HepG2 (cell line): ENCODE measurements at regions not wholly inside any gene's neighbourhood (a gene's known extent, or its start where the extent isn't known, plus 50 kb on each side); places are given as distances from the start of the nearest gene placed in this dataset.
A peak's percentile ranks its signal among the peaks of the same experiment; 100 is the strongest.
"Not testable (repeated sequence)": the region's sequence is repeated elsewhere in the genome, so short reads cannot be mapped to it uniquely, and the experiment has no call there.

ENCODE experiments used
- ATAC-seq: fragments of 200-7000 bp; cut with Tn5 transposase; 3 replicates; pipeline ENCODE4 v1.9.1; 2020; ENCODE audit warnings: mild to moderate bottlenecking, moderate library complexity
- BruUV-seq: library from RNA; stranded (reverse); fragments of 400-500 nt; replicated peaks from 2 replicates; lab custom pipeline; 2021; lab: Mats Ljungman, UMichigan
- CTCF ChIA-PET: fragments of 300-600 bp; formaldehyde crosslinking; extraction: SDS; loops from one replicate; lab custom pipeline; 2021; ENCODE audit warnings: low total read pairs, inconsistent platforms, low intra/inter-chr PET ratio; lab: Yijun Ruan, JAX
- POLR2A ChIA-PET: fragments of 350-600 bp; sonication (Branson Sonifier 250); formaldehyde crosslinking; loops from one replicate; lab custom pipeline; 2020; ENCODE audit warnings: antibody characterized with exemption, inconsistent platforms; lab: Yijun Ruan, JAX
- DNase-seq: peaks from one replicate; pipeline ENCODE4 v3.0.0-alpha.2; 2015; ENCODE audit warnings: low spot score
- FAIRE-seq: peaks from 3 replicates; lab custom pipeline; 2011; peaks lifted over from hg19 to GRCh38; lab: Jason Lieb, UNC
- H2AFZ ChIP-seq: one replicate; pipeline ENCODE4 v1.6.1; 2011; ENCODE audit warnings: low read length, inconsistent platforms
- H3K27ac ChIP-seq: fragments of 300-600 bp; 3 replicates; pipeline ENCODE4 v1.8.0; 2011; ENCODE audit warnings: mixed run types, mild to moderate bottlenecking, mixed read lengths, low read length, inconsistent platforms; ENCODE audit not compliant: insufficient read depth; ENCODE audit errors: extremely low read length
- H3K27me3 ChIP-seq, 2 experiments: fragments of 200-600 bp in 1 of 2; 2 replicates in 1 of 2; 3 replicates in 1 of 2; pipeline versions ENCODE4 v1.6.0 to v1.8.0; 2011; ENCODE audit warnings: low read length in 2 of 2, mild to moderate bottlenecking in 2 of 2, moderate library complexity in 2 of 2, inconsistent platforms in 1 of 2; ENCODE audit not compliant: insufficient read depth in 2 of 2, control insufficient read depth in 1 of 2
- H3K36me3 ChIP-seq, 2 experiments: fragments of 200-600 bp in 1 of 2; replicated peaks in 1 of 2; 2 replicates in 1 of 2; 3 replicates in 1 of 2; pipeline versions ENCODE4 v1.5.1 to v1.8.0; 2011; ENCODE audit warnings: low read length in 2 of 2, inconsistent platforms in 1 of 2; ENCODE audit not compliant: insufficient read depth in 2 of 2, control insufficient read depth in 1 of 2
- H3K4me1 ChIP-seq: 2 replicates; pipeline ENCODE4 v1.5.1; 2012; ENCODE audit warnings: low read length, inconsistent platforms; ENCODE audit not compliant: insufficient read depth
- H3K4me2 ChIP-seq: 2 replicates; pipeline ENCODE4 v1.6.0; 2011; ENCODE audit warnings: low read depth, low read length, inconsistent platforms
- H3K4me3 ChIP-seq, 3 experiments: fragments of 200-600 bp in 1 of 3; sonication (generic), shearing (Covaris generic) in 1 of 3; replicated peaks in 1 of 3; 2 replicates each; pipeline ENCODE4 v1.5.1; 2011 to 2016; ENCODE audit warnings: low read length in 3 of 3, inconsistent platforms in 2 of 3, low read depth in 2 of 3, mild to moderate bottlenecking in 2 of 3, control low read depth in 1 of 3, mixed read lengths in 1 of 3; ENCODE audit not compliant: insufficient read depth in 1 of 3
- H3K79me2 ChIP-seq: one replicate; pipeline ENCODE4 v1.6.1; 2011; ENCODE audit warnings: low read length, inconsistent platforms; ENCODE audit not compliant: insufficient read depth
- H3K9ac ChIP-seq: 2 replicates; pipeline ENCODE4 v1.6.0; 2011; ENCODE audit warnings: mild to moderate bottlenecking, low read depth, low read length, inconsistent platforms; ENCODE audit not compliant: insufficient read depth
- H3K9me3 ChIP-seq: 2 replicates; pipeline ENCODE4 v1.5.1; 2012; ENCODE audit warnings: mild to moderate bottlenecking, low read length
- H4K20me1 ChIP-seq: 2 replicates; pipeline ENCODE4 v1.6.0; 2011; ENCODE audit warnings: inconsistent platforms, mild to moderate bottlenecking, low read length, moderate library complexity; ENCODE audit not compliant: insufficient read depth
- CTCF ChIP-seq: sonication (generic); formaldehyde crosslinking; IDR thresholded peaks from 2 replicates; pipeline ENCODE4 v1.5.0; 2020; ENCODE audit warnings: mild to moderate bottlenecking, missing genetic modification reagents, moderate library complexity
- NFIB ChIP-seq: sonication (generic); formaldehyde crosslinking; IDR thresholded peaks from 2 replicates; pipeline ENCODE4 v1.9.0; 2021; ENCODE audit warnings: missing genetic modification reagents, mild to moderate bottlenecking, borderline replicate concordance
- NFYB ChIP-seq: sonication (generic); formaldehyde crosslinking; IDR thresholded peaks from 2 replicates; pipeline ENCODE4 v1.4.0; 2020; ENCODE audit warnings: missing genetic modification reagents
- SRSF1 ChIP-seq: fragments of 200-400 bp; formaldehyde crosslinking; optimal IDR thresholded peaks from 2 replicates; pipeline ENCODE3; 2017; ENCODE audit warnings: mild to moderate bottlenecking, low read depth, low read length, moderate library complexity
- TBX2 ChIP-seq: sonication (generic); formaldehyde crosslinking; IDR thresholded peaks from 2 replicates; pipeline ENCODE4 v1.5.0; 2020; ENCODE audit warnings: missing genetic modification reagents, mild to moderate bottlenecking, borderline replicate concordance
- ZC3H4 ChIP-seq: sonication (generic); formaldehyde crosslinking; IDR thresholded peaks from 2 replicates; pipeline ENCODE4 v1.4.0; 2020; ENCODE audit warnings: missing genetic modification reagents, borderline replicate concordance
- ZNF180 ChIP-seq: sonication (generic); formaldehyde crosslinking; IDR thresholded peaks from 2 replicates; pipeline ENCODE4 v1.4.0; 2020; ENCODE audit warnings: low read depth, missing genetic modification reagents, borderline replicate concordance
- ZNF512B ChIP-seq: sonication (generic); formaldehyde crosslinking; IDR thresholded peaks from 2 replicates; pipeline ENCODE4 v1.5.1; 2020; ENCODE audit warnings: missing genetic modification reagents, mild to moderate bottlenecking, borderline replicate concordance
- ZNF792 ChIP-seq: IDR thresholded peaks from 2 replicates; pipeline ENCODE4 v1.6.1; 2016
- ZSCAN31 ChIP-seq: sonication (generic); formaldehyde crosslinking; IDR thresholded peaks from 2 replicates; pipeline ENCODE4 v1.5.0; 2020; ENCODE audit warnings: low read depth, mild to moderate bottlenecking, missing genetic modification reagents
- WGBS: methylation state at CpG from one replicate; pipeline ENCODE4 v1.1.6; 2017; ENCODE audit warnings: low lambda C conversion rate; 5-methylcytosine and 5-hydroxymethylcytosine counted together
- in situ Hi-C: cut with HindIII; loops from 2 replicates; pipeline ENCODE4 v1.10.0; 2017; ENCODE audit warnings: low pct_unique_long_range_greater_than_20kb; ENCODE audit not compliant: extremely low pct_ligation_motif_present
- intact Hi-C: fragments of 100-400 bp; cut with micrococcal nuclease; formaldehyde crosslinking; loops from one replicate; pipeline ENCODE4 v1.10.0; 2022; ENCODE audit not compliant: unreplicated experiment

- BruUV-seq, H3K27ac ChIP-seq, H3K4me3 ChIP-seq, CTCF ChIA-PET, in situ Hi-C loops, H3K79me2 ChIP-seq, POLR2A ChIA-PET, H3K27me3 ChIP-seq, DNase-seq, H2AFZ ChIP-seq, FAIRE-seq, H3K9me3 ChIP-seq, H4K20me1 ChIP-seq, H3K4me1 ChIP-seq, intact Hi-C loops, H3K36me3 ChIP-seq, H3K9ac ChIP-seq, ATAC-seq, H3K4me2 ChIP-seq: not testable (repeated sequence)
- 7% methylated on average over 9 of the region's 9 CpGs for WGBS
- TF ChIP-seq NFYB (CRISPR knock-in tag): peak; percentile 18; the same call in 1 of the 2 replicates
These were observed 80.6 kb upstream of the SEL1L start for GRCh38 chr14:81614302-81614701.

DNA sequence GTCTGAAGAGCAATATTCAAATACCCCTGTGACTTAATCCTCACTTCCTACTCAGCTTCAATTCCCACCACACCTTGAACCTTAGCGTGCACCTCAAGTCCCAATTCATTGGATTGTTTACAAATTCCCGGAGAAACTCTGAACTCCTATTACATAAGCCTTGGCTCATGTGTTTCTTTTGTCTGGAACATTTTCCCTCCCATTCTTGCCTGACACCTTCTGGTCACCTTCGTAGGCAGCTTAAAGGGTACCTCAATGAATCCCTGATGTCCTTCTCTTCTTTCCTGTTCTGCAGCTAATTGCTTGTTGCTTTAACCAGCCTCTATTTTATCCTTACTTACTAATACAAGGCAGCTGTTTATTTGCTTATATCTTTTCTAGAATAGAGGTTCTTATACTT, 85.0 kb upstream of the SEL1L start:
- Histone ChIP-seq H3K27ac (no peak overlapping the region), H4K20me1 (no peaks in the 10 kb centered on the region), H3K9ac (no peak overlapping the region), H3K27me3 (no peaks in the 10 kb centered on the region), H3K79me2 (no peaks in the 10 kb centered on the region), H3K36me3 (no peaks in the 10 kb centered on the region), H2AFZ (no peak overlapping the region), H3K9me3 (no peaks in the 10 kb centered on the region), H3K4me3 (no peak overlapping the region), H3K4me2 (no peak overlapping the region), H3K4me1 (no peaks in the 10 kb centered on the region)
- in situ Hi-C loops (no loop called here), intact Hi-C loops (no loop called here)
- POLR2A ChIA-PET: no interaction called here
- DNase-seq (no peak), ATAC-seq (no peak), FAIRE-seq (no peak)
- WGBS: 2% methylated on average over 3 of the region's 3 CpGs
- CTCF ChIA-PET: no interaction called here
- no TSS peak for BruUV-seq
- no peak for TF ChIP-seq ZNF512B (CRISPR knock-in tag)
- TF ChIP-seq NFIB (CRISPR knock-in tag): no peak
- no peak for TF ChIP-seq SRSF1
- no peak for TF ChIP-seq ZSCAN31 (CRISPR knock-in tag)
- TF ChIP-seq ZNF792 (CRISPR knock-in tag): no peak
- TF ChIP-seq ZNF180 (CRISPR knock-in tag): no peak
- TF ChIP-seq ZC3H4 (CRISPR knock-in tag): no peak
- TF ChIP-seq TBX2 (CRISPR knock-in tag): no peak
- no peak for TF ChIP-seq CTCF (CRISPR knock-in tag)
